ENCODE measurements at regions not wholly inside any gene's neighbourhood (a gene's known extent, or its start where the extent isn't known, plus 50 kb on each side); places are given as distances from the start of the nearest gene placed in this dataset.

- Mint-ChIP-seq H3K27ac (no peak overlapping the region), H3K9me3 (ENCODE audit: low read depth) (no peaks in the 10 kb centered on the region), H3K27me3 (no peaks in the 10 kb centered on the region), H3K4me3 (no peak overlapping the region), H3K4me1 (peaks cover 7% of the 10 kb centered on the region), H3K36me3 (ENCODE audit: low read depth) (no peaks in the 10 kb centered on the region)
- intact Hi-C loops (cut with DNase I, micrococcal nuclease), result no loop called here
- DNase-seq, result no peak
- ChIA-PET POLR2A (no interaction called here), CTCF (no interaction called here)
- no peak for ATAC-seq
Measured at GRCh38 chr3:102189956-102190723, 244.7 kb upstream of the ZPLD1 start.

DNA sequence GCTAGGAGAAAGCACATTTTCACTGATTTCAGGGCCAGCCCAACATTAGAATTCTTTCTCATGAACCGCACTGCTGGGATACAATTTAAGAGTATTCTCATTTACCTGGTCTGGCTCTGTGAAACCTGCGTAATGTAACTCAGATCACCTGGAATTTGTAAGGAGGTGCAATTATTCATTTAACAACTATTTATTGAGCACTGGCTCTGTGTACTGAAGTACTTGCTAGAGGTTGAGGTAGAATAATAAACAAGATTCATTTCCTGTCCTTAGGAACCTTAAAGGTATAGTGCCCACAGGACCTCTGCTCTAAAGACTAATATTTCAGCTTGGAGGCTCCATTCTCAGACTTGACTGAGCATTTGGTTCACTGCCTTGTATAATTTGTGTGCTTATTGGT lies 242.2 kb upstream of the ZPLD1 start:
- no peak overlapping the region for H3K4me3 Mint-ChIP-seq
- DNase-seq, result no peak
- no peaks in the 10 kb centered on the region for H3K36me3 Mint-ChIP-seq (ENCODE audit: low read depth)
- H3K27me3 Mint-ChIP-seq, result no peaks in the 10 kb centered on the region
- CTCF ChIA-PET, result interaction anchor here (0.6 to 0.8 kb wide), 2 partner anchors 10 to 257 kb away, joined by 3 to 5 read pairs; no protein-coding TSS in a partner anchor
- POLR2A ChIA-PET, result no interaction called here
- ATAC-seq, result no peak
- intact Hi-C loops (cut with DNase I, micrococcal nuclease), result no loop called here
- H3K4me1 Mint-ChIP-seq, result peaks cover 7% of the 10 kb centered on the region
- no peaks in the 10 kb centered on the region for H3K9me3 Mint-ChIP-seq (ENCODE audit: low read depth)
- H3K27ac Mint-ChIP-seq, result no peak overlapping the region

DNA sequence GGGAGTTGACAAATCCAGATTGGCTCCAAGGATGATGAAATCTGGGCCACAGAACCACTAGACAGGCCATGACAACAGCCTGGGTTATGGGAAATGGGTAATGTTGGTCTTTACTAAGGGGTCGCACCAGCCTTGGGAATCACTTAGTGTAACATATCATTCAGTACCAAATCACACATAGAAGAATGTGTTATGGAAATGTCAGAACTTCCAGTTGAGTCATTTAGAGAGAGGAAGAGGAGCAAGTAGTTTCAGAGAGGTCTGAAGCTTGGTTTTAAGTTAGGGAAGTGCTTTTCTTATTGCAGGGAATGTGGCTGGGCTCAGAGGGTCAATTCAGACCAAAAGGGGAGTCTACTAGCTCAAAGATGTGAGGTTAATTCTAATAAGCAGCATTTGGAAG lies 241.6 kb upstream of the ZPLD1 start:
- Mint-ChIP-seq H3K4me3 (no peak overlapping the region), H3K36me3 (ENCODE audit: low read depth) (no peaks in the 10 kb centered on the region), H3K27me3 (no peaks in the 10 kb centered on the region), H3K4me1 (peaks cover 7% of the 10 kb centered on the region), H3K9me3 (ENCODE audit: low read depth) (no peaks in the 10 kb centered on the region), H3K27ac (no peak overlapping the region)
- no peak for DNase-seq
- no peak for ATAC-seq
- CTCF ChIA-PET, result interaction anchor here (0.5 to 0.6 kb wide), 3 partner anchors 49 to 666 kb away, joined by 3 to 5 read pairs (median 4); no protein-coding TSS in a partner anchor
- intact Hi-C loops (cut with DNase I, micrococcal nuclease), result no loop called here
- POLR2A ChIA-PET, result no interaction called here

DNA sequence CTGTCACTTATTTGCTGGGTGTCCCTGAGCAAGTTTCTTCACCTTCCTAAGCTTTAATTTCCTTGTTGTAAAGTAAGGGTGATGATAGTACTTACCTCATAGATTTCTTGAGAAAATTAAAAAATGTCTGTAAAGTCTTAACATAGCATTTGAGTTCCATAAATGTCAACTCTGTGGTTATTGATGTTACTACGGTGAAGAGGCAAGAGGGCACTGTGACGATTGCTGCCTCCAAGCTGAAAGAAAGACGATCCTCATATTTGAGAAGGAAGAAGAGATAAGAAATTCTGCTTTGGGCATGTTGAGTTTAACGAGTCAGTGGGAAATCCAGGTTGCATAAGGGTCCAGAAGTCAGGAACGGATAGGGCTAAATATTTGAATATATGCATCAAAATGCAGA lies 240.8 kb upstream of the ZPLD1 start:
- H3K9me3 Mint-ChIP-seq (ENCODE audit: low read depth), result no peaks in the 10 kb centered on the region
- intact Hi-C loops (cut with DNase I, micrococcal nuclease), result no loop called here
- CTCF ChIA-PET, result interaction anchor here (0.6 kb wide), 1 partner anchor 36 kb away, joined by 3 read pairs; no protein-coding TSS in a partner anchor
- no peak overlapping the region for H3K27ac Mint-ChIP-seq
- DNase-seq (no peak), ATAC-seq (no peak)
- no peaks in the 10 kb centered on the region for H3K36me3 Mint-ChIP-seq (ENCODE audit: low read depth)
- no peaks in the 10 kb centered on the region for H3K27me3 Mint-ChIP-seq
- no peak overlapping the region for H3K4me3 Mint-ChIP-seq
- H3K4me1 Mint-ChIP-seq, result peaks cover 7% of the 10 kb centered on the region
- POLR2A ChIA-PET, result no interaction called here

DNA sequence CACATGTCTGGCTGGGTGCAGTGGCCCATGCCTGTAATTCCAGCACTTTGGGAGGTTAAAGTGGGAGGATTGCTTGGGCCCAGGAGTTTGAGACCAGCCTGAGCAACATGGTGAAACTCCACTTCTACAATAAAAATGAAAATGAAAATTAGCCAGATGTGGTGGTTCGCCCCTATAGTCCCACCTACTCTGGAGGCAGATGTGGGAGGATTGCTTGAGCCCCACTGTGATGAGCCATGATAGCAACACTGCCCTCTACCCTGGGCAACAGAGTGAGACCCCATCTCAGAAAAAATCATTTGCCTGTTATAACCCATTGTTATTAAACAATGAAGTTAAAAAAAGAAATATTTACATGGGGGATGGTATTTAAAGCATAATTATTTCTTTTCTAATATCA lies 240.1 kb upstream of the ZPLD1 start:
- Mint-ChIP-seq H3K9me3 (ENCODE audit: low read depth) (no peaks in the 10 kb centered on the region), H3K27me3 (no peaks in the 10 kb centered on the region), H3K36me3 (ENCODE audit: low read depth) (no peaks in the 10 kb centered on the region), H3K4me3 (no peak overlapping the region), H3K4me1 (peaks cover 7% of the 10 kb centered on the region), H3K27ac (no peak overlapping the region)
- intact Hi-C loops (cut with DNase I, micrococcal nuclease), result no loop called here
- ATAC-seq, result no peak
- POLR2A ChIA-PET, result no interaction called here
- CTCF ChIA-PET, result interaction anchor here (1.5 kb wide), 1 partner anchor 15 kb away, joined by 4 read pairs; no protein-coding TSS in a partner anchor
- no peak for DNase-seq

GRCh38 chr3:102195198-102195948 lies 239.4 kb upstream of the ZPLD1 start:
- H3K4me1 Mint-ChIP-seq, result peaks cover 7% of the 10 kb centered on the region

GRCh38 chr3:102200126-102200525 lies 234.7 kb upstream of the ZPLD1 start:
- Mint-ChIP-seq H3K4me1 (no peaks in the 10 kb centered on the region), H3K27me3 (no peaks in the 10 kb centered on the region), H3K9me3 (ENCODE audit: low read depth) (no peaks in the 10 kb centered on the region), H3K27ac (no peak overlapping the region), H3K36me3 (ENCODE audit: low read depth) (no peaks in the 10 kb centered on the region), H3K4me3 (no peak overlapping the region)
- DNase-seq (no peak), ATAC-seq (no peak)
- ChIA-PET CTCF (no interaction called here), POLR2A (no interaction called here)
- intact Hi-C loops (cut with DNase I, micrococcal nuclease), result no loop called here

More at GRCh38 chr3:102195198-102195948, 239.4 kb upstream of the ZPLD1 start:
- no peaks in the 10 kb centered on the region for H3K27me3 Mint-ChIP-seq
- no peak overlapping the region for H3K4me3 Mint-ChIP-seq
- H3K27ac Mint-ChIP-seq, result no peak overlapping the region
- intact Hi-C loops (cut with DNase I, micrococcal nuclease), result no loop called here
- ChIA-PET POLR2A (no interaction called here), CTCF (interaction anchor here (0.7 to 1.6 kb wide), 3 partner anchors 9 to 30 kb away, joined by 3 to 4 read pairs (median 3); no protein-coding TSS in a partner anchor)
- H3K9me3 Mint-ChIP-seq (ENCODE audit: low read depth), result no peaks in the 10 kb centered on the region
- DNase-seq (no peak), ATAC-seq (no peak)
- no peaks in the 10 kb centered on the region for H3K36me3 Mint-ChIP-seq (ENCODE audit: low read depth)

- DNase-seq, result no peak
- no peaks in the 10 kb centered on the region for H3K9me3 Mint-ChIP-seq (ENCODE audit: low read depth)
- intact Hi-C loops (cut with DNase I, micrococcal nuclease), result no loop called here
- CTCF ChIA-PET, result no interaction called here
- ATAC-seq, result no peak
- H3K27me3 Mint-ChIP-seq, result no peaks in the 10 kb centered on the region
- H3K27ac Mint-ChIP-seq, result no peak overlapping the region
- no peaks in the 10 kb centered on the region for H3K4me1 Mint-ChIP-seq
- H3K4me3 Mint-ChIP-seq, result no peak overlapping the region
- POLR2A ChIA-PET, result no interaction called here
- H3K36me3 Mint-ChIP-seq (ENCODE audit: low read depth), result no peaks in the 10 kb centered on the region
Measured at GRCh38 chr3:102200560-102200959, 234.3 kb upstream of the ZPLD1 start.

DNA sequence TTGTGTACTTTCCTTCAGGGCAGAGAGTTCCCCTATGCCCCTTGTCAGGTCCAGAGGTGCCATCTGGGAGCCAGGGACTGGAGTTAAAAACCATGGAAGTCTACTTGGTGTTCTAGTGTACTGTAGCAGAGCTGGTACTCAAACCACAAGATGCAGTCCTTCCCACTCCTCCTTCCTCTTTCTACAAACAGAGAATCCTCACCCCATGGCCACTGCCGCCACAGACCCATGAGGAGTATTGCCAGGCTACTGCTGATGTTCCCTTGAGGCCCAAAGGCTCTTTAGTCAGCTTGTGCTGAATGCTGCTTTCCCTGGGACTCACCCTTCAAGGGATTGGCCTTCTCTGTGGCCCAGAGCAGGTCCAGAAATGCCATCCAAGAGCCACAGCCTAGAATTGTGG lies 229.2 kb upstream of the ZPLD1 start:
- H3K27me3 Mint-ChIP-seq, result no peaks in the 10 kb centered on the region
- peaks cover 4% of the 10 kb centered on the region for H3K9me3 Mint-ChIP-seq (ENCODE audit: low read depth)
- H3K27ac Mint-ChIP-seq, result no peak overlapping the region
- intact Hi-C loops (cut with DNase I, micrococcal nuclease), result no loop called here
- H3K36me3 Mint-ChIP-seq (ENCODE audit: low read depth), result no peaks in the 10 kb centered on the region
- no peak overlapping the region for H3K4me3 Mint-ChIP-seq
- no peaks in the 10 kb centered on the region for H3K4me1 Mint-ChIP-seq
- no peak for DNase-seq
- ATAC-seq, result no peak
- ChIA-PET POLR2A (no interaction called here), CTCF (interaction anchor here (0.7 kb wide), 1 partner anchor 24 kb away, joined by 3 read pairs; no protein-coding TSS in a partner anchor)

- no peak overlapping the region for H3K27ac Mint-ChIP-seq
- H3K27me3 Mint-ChIP-seq, result no peaks in the 10 kb centered on the region
Measured at GRCh38 chr3:102206511-102207031, 228.2 kb upstream of the ZPLD1 start.

DNA sequence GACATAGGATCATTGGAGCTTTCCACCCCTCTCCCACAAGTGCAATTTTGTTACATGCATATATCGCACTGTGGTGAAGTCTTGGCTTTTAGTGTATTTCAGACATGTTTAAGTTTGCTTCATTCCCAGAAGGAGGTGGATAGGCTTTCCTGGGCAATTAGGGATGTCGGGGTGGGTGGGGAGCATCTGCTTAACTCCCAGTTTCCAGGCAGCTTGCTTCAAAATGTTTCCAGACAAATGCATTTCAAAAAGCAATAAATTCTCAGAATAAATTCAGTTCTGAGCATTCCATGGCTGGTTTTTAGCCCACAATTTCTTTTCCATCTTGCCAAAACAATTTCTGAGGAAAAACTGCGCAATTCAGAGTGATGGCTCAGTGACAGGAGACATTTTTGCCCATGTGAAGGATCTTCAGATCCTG lies 227.7 kb upstream of the ZPLD1 start:
- no peaks in the 10 kb centered on the region for H3K4me1 Mint-ChIP-seq
- no peak for DNase-seq
- H3K4me3 Mint-ChIP-seq, result no peak overlapping the region
- peaks cover 4% of the 10 kb centered on the region for H3K9me3 Mint-ChIP-seq (ENCODE audit: low read depth)
- ATAC-seq, result no peak
- ChIA-PET CTCF (interaction anchor here (1.1 kb wide), 1 partner anchor 18 kb away, joined by 3 read pairs; no protein-coding TSS in a partner anchor), POLR2A (no interaction called here)
- no peak overlapping the region for H3K27ac Mint-ChIP-seq
- no peaks in the 10 kb centered on the region for H3K27me3 Mint-ChIP-seq
- intact Hi-C loops (cut with DNase I, micrococcal nuclease), result no loop called here
- H3K36me3 Mint-ChIP-seq (ENCODE audit: low read depth), result no peaks in the 10 kb centered on the region

More at GRCh38 chr3:102206511-102207031, 228.2 kb upstream of the ZPLD1 start:
- intact Hi-C loops (cut with DNase I, micrococcal nuclease), result no loop called here
- Mint-ChIP-seq H3K36me3 (ENCODE audit: low read depth) (no peaks in the 10 kb centered on the region), H3K4me3 (no peak overlapping the region), H3K9me3 (ENCODE audit: low read depth) (peaks cover 4% of the 10 kb centered on the region), H3K4me1 (no peaks in the 10 kb centered on the region)
- DNase-seq (peak; percentile 20), ATAC-seq (no peak)
- ChIA-PET CTCF (no interaction called here), POLR2A (no interaction called here)
